ENCODE measurements at regions not wholly inside any gene's neighbourhood (a gene's known extent, or its start where the extent isn't known, plus 50 kb on each side); places are given as distances from the start of the nearest gene placed in this dataset.

GRCh38 chr11:70671611-70672010, 273.3 kb downstream of the CTTN start:
- no TSS peak for BruUV-seq (replicated peaks)
- ATAC-seq = no peak
- no peak for TF ChIP-seq SP1 (IDR thresholded peaks at IDR 0.05; ENCODE audit: low read depth)
- TF ChIP-seq FOSL1 (IDR thresholded peaks at IDR 0.05; ENCODE audit: low read depth) = no peak

GRCh38 chr11:70672991-70673653, 274.8 kb downstream of the CTTN start:
- Histone ChIP-seq H3K4me1 (ENCODE audit: control insufficient read depth in 1 of 2, insufficient read depth in 2 of 2, low read length in 2 of 2) (peaks cover 0 to 8% of the 10 kb centered on the region in 2 experiments; a peak in 3 of 4 replicates), H3K4me3 (replicated peaks in 1 of 2; ENCODE audit: low read depth in 1 of 2, low read length in 2 of 2) (no peak overlapping the region), H3K9me3 (ENCODE audit: control insufficient read depth in 1 of 2, insufficient read depth in 1 of 2, low read depth in 1 of 2, low read length in 2 of 2) (no peaks in the 10 kb centered on the region), H3K36me3 (ENCODE audit: control insufficient read depth in 1 of 2, insufficient read depth in 2 of 2, low read length in 2 of 2) (no peaks in the 10 kb centered on the region), H4K20me1 (ENCODE audit: insufficient read depth) (no peaks in the 10 kb centered on the region), H3K27ac (ENCODE audit: low read depth, low read length) (no peak overlapping the region), H3K9ac (ENCODE audit: low read length) (no peak overlapping the region), H2AFZ (ENCODE audit: low read depth, low read length, poor library complexity, severe bottlenecking) (no peak overlapping the region), H3K4me2 (ENCODE audit: low read length) (no peak overlapping the region), H3K27me3 (ENCODE audit: insufficient read depth, low read length) (no peaks in the 10 kb centered on the region), H3K79me2 (ENCODE audit: insufficient read depth, low read length) (no peaks in the 10 kb centered on the region), H3K9me2 (ENCODE audit: insufficient read depth) (no peaks in the 10 kb centered on the region)
- POLR2A ChIA-PET = no interaction called here
- no peak for ATAC-seq
- TF ChIP-seq ZFX (IDR thresholded peaks at IDR 0.05) = no peak
- TF ChIP-seq CEBPB (IDR thresholded peaks at IDR 0.05; ENCODE audit: low read depth) = no peak
- no peak for TF ChIP-seq ZBTB33 (IDR thresholded peaks at IDR 0.05; ENCODE audit: extremely low read depth, insufficient replicate concordance, low read length)
- no peak for DNase-seq (ENCODE audit: low read depth, low spot score)
- CTCF ChIA-PET = no interaction called here
- intact Hi-C loops (cut with micrococcal nuclease) = no loop called here
- RAD21 ChIA-PET (ENCODE audit: low non-redundant PET in 1 of 2, low total read pairs in 2 of 2, uncharacterized antibody in 2 of 2, unreplicated experiment in 2 of 2) = no interaction called here
- BruUV-seq (replicated peaks) = no TSS peak

More at GRCh38 chr11:70671611-70672010, 273.3 kb downstream of the CTTN start:
- no peaks in the 10 kb centered on the region for H3K79me2 ChIP-seq (ENCODE audit: insufficient read depth, low read length)
- no peaks in the 10 kb centered on the region for H4K20me1 ChIP-seq (ENCODE audit: insufficient read depth)
- RAD21 ChIA-PET (ENCODE audit: low non-redundant PET in 1 of 2, low total read pairs in 2 of 2, uncharacterized antibody in 2 of 2, unreplicated experiment in 2 of 2) = no interaction called here
- POLR2A ChIA-PET = no interaction called here
- H3K4me2 ChIP-seq (ENCODE audit: low read length) = no peak overlapping the region
- H3K4me3 ChIP-seq (replicated peaks in 1 of 2; ENCODE audit: low read depth in 1 of 2, low read length in 2 of 2) = no peak overlapping the region
- no peak overlapping the region for H3K9ac ChIP-seq (ENCODE audit: low read length)
- intact Hi-C loops (cut with micrococcal nuclease) = no loop called here
- no peaks in the 10 kb centered on the region for H3K27me3 ChIP-seq (ENCODE audit: insufficient read depth, low read length)
- no peaks in the 10 kb centered on the region for H3K36me3 ChIP-seq (ENCODE audit: control insufficient read depth in 1 of 2, insufficient read depth in 2 of 2, low read length in 2 of 2)
- no peak overlapping the region for H3K27ac ChIP-seq (ENCODE audit: low read depth, low read length)
- H3K9me2 ChIP-seq (ENCODE audit: insufficient read depth) = no peaks in the 10 kb centered on the region
- no peak overlapping the region for H2AFZ ChIP-seq (ENCODE audit: low read depth, low read length, poor library complexity, severe bottlenecking)
- CTCF ChIA-PET = no interaction called here
- no peaks in the 10 kb centered on the region for H3K9me3 ChIP-seq (ENCODE audit: control insufficient read depth in 1 of 2, insufficient read depth in 1 of 2, low read depth in 1 of 2, low read length in 2 of 2)
- H3K4me1 ChIP-seq (ENCODE audit: control insufficient read depth in 1 of 2, insufficient read depth in 2 of 2, low read length in 2 of 2) = peaks cover 0 to 8% of the 10 kb centered on the region in 2 experiments; a peak in 3 of 4 replicates
- DNase-seq (ENCODE audit: low read depth, low spot score) = no peak
